T1000 (cell line): ENCODE measurements at regions not wholly inside any gene's neighbourhood (a gene's known extent, or its start where the extent isn't known, plus 50 kb on each side); places are given as distances from the start of the nearest gene placed in this dataset.
"Not testable (repeated sequence)": the region's sequence is repeated elsewhere in the genome, so short reads cannot be mapped to it uniquely, and the experiment has no call there.

ENCODE experiments used
- DNase-seq: peaks from one replicate; lab custom pipeline; 2025; ENCODE audit warnings: mixed read lengths; lab: John Stamatoyannopoulos, UW

DNA sequence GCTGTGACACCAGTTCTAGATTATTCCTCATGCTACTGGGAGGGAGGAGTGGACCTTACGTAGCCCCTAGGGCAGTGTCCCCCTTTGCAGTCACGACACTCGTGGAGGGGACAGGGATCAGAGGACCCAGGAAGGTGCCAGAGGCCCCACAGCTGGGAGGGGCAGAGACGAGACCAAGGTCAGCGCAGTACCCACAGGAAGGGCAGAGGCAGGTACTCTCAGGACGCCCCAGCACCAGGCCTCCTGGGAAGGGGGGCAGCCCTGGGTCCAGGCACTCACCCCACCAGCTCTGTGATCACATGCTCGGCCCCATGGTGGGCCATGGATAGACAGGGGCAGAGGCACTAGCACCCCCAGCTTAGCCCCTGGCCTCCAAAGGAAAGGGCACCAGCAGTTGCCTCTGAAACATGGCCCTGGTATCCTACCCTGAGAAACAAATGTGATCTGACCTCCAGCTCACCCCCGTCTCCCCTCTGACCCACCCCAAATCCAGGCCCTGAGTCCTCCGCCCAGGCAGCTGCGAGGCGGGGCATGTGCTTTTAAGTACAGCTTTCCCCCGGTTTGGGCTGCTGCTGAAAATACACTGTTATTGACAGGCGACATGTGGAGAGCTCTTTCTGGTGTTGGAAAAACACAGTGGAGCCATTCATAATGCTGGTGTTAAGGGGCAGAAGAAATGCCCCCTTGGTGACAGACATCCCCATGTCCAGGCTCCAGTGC is 361.9 kb downstream of the C16orf95 start:
- DNase-seq, result no peak

DNA sequence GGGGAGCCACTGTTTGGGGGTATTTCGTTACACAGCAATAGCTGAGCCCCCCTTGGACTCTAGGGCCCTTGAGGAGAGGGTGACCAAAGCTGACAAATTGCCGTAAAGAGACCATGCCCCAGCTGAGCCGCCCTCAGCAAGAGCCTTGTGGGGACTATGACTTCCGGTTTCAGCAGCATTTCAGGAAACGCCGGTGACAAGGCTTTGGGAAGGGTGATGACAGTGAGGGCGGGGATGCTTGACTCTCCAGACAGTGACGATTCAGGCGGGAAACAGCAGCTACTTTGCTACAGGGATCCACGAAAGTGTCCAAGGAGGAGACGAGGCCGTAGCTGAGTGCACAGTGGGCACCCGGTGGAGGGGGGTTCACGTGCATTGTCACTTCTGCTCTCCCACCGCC is 360.8 kb downstream of the C16orf95 start:
- no peak for DNase-seq

DNA sequence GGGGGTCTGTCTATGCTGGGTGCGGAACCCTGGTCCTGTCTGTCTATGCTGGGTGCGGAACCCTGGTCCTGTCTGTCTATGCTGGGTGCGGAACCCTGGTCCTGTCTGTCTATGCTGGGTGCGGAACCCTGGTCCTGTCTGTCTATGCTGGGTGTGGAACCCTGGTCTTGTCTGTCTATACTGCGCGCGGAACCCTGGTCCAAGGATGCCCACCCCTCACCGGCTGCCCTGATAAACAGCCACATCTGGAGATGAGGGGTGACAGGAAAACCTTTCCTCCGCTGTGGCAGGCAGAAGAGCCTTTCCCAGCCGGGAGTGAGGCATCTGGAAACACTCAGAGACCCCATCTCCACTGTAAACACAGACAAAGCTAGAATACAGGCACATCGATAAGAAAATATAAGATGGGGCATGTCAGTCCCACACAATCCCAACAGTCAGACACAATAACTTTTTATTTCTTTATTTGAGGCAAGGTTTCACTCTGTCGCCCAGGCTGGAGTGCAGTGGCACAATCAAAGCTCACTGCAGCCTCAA is 359.5 kb downstream of the C16orf95 start:
- not testable (repeated sequence) for DNase-seq

DNA sequence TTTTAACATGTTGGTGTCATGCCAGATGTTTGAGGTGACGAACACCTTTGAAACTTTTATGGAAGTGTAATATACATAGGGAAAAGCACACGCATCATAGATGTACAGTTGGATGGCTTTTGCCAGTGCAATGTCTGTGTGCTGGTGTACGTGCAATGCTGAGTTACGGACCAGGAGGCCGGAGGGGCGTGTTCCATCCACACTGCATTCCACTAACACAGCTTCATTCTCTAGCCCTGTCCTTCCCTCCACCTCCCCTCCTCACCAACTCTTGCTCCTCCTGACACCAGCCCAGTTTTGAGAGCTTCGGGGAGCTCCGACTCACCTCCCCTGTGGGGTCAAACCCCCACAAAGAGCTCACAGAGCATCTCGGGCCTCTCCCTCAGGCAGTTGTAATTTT is 358.8 kb downstream of the C16orf95 start:
- DNase-seq, result no peak

DNA sequence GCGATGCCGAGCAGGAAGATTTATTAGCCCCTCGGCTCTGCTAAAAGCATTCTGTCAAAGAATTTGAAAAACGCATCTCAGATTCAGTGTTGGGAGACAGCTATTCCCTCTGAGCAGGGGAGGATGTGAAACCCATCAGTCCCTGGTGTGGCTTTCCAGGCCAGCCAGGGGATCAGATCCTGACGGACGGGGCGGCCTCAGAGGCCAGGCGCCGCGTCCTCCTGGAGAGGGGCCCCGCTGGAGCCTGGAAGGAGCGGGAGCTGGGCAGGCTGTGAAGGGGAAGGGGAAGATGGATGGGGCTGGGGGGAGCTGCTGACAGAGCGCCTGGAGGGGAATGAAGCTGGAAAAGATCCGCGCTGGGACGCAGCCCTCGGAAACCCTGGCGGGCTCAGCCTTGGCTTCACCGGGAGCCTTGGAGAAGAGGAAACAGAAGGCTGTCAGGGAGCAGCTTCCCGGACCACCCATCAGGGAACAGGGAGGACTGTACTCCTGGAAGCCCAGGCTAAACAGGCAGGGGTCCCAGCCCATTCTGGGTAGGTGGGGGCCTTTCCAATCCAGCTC is 358.0 kb downstream of the C16orf95 start:
- DNase-seq, result no peak

DNA sequence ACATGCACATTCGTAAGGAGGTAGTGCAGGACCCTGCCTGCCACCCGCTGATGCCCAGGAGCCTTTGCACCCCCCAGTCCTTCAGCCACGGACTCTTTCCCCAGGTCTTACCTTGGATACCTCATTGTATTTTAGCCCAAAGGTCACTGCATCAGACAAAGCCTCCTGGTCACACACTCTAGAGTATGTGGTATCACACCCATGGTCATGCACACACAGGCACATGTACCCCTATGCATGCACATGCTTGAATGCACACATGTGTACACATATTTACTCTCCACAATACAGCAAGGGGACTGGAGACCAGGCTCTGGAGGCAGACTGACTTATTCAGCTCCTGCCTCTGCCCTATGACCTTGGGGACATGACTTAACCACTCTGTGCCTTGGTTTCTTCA is 357.5 kb downstream of the C16orf95 start:
- no peak for DNase-seq

DNA sequence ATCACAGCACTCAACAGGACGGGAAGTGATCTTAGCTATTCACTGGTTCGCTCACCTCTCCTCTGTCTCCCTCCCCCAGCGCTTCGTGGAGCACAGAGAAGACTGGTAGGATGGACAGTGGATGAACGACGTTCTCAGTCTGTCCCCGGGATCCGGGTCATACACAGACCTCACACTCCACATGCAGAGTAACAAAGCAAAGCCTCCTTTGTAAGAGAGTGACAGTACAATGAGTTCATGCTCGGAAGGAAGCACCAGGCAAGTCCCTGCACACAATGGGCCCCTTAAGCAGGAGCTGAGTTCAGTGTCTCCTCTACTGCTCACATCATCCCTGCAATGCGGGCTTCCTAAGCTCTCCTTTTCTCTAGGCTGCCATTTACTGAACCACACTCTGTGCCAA is 356.9 kb downstream of the C16orf95 start:
- no peak for DNase-seq

DNA sequence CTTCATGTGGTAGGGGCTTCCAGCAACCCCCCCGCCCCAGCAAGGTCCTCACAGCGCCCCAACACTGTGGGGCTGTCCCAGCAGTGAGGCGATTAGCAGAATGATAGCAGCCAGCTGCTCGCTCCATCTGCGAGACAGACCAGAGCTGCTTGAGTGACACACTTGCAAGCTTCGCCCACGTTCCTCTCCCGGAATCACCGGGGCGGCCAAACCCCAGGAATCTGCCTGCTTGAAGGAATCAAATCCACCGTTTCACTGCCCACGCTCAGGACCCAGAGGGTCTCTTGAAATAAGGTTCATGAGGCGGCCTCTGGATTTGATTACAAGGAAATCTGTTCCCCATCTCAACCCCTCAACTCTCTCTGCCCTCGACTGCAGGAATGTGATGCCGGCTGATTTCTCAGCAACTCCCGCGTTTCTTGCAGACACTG is 356.0 kb downstream of the C16orf95 start:
- no peak for DNase-seq

DNA sequence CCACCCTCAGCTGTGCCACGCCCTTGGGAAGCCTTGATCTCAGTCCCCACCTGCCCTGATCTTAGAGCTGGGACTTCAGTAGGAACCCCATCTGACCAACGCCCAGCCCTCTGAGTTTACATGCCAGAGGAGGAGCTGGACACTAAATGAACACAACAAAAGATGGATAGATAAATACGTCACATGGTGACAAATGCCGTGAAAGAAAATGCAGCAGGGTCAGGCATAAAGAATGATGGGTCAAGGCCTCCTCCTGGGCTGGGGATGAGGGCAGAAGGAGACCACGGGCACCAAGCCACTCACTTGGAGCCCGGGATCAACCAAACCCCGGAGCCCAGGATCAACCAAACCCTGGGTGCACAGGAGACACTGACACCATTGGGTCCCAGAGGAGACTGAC is 354.9 kb downstream of the C16orf95 start:
- no peak for DNase-seq

DNA sequence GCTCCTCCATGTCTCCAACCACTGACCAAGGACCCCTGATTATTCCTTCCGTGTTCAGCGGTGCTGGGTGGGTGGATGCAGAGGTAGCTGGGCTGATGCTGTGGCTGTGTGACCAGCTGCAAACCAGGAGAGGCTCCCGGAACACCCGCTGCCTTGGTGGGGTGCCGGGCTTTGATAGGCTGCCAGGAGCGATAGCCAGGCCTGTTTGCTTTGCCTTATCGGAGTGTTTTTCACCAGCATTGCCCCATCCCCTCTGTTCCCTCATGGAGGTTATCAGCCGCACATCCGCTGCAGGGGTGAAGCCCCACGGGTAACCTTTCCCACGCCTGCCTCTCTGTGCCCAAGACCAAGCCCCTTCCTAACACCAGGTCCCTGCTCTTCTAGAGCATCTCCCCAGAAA is 354.3 kb downstream of the C16orf95 start:
- no peak for DNase-seq

DNA sequence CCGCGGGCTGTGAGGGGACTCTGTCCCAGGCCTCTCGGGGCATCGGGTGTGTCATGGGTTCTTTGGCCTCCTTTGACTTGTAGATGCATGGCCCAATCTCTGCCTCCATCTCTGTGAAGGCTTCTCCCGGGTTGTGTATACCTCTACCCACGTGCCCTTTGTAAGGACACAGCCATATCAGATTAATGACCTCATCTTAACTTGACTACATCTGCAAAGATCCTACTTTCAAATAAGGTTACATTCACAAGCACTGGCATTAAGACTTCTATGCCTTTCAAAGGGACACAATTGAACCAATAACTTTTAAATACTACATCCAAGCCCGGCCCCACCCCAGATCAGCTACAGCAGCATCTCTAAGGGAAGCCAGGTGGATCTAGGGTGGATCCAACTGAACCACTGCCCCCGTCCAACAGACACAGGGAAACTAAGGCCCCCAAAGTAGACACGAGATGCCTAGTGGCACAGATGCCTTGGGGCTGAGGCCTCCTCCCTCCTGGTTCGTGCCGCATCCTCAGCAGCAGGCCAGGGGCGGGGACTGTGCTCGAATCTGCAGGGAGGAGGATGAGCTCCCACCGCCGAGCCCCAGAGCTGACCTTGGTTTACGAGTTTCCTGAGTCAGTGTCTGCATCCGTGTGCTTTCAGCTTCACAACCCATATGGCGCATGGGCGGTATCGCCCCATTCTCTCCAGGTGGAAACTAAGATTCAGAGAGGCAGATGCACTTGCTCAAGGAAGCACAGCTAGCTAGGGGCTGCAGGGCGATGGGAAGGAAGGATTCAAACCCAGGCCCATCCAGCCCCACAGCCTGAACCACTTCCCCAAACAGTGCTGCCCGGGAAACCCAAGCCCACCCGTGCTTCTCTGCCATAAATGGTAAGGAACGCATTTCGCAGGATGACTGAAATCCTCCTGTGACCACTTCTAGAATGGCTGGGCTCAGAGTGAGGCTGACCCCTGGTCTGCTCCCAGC is 353.3 kb downstream of the C16orf95 start:
- DNase-seq, result no peak

DNA sequence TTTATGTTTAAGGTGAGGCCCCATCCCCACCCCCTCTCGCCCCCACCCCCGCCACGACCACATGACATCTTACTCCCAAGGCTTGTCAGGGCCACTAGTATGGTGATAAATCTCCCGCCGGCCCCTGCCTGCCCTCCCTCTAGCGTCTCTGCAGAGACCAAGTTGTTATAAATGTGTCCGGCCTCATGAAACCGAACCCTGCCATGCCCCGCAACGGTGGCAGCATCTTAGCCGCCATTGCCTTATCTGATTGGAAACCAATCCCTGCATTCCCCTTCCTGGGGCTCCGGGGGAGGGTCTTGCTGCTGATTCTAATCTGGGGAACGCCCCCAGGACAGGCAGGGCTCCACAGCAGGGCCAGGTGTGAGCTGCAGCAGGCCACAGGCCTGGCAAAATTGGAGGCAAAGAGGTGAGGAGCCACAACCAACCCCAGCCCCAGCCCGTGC is 352.4 kb downstream of the C16orf95 start:
- DNase-seq, result no peak

DNA sequence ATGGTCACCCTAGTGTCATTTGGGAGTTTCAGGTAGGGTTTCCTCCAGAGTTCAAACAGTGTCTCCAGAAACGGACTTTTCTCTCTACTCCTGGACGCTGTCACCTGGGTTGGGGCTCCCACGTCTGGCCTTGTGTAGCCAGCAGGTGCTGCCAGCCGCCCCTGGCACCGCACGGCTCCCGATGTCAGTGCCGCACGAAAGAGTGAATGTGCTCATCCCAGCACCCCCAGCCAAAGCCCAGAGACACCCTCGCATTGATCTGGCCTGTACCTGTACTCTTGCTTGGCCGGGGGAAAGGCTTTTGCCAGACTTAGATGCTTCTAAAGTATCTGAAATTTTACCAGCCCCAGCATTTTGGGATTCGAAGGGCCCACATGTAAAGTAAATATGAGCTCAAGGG is 351.9 kb downstream of the C16orf95 start:
- no peak for DNase-seq

DNA sequence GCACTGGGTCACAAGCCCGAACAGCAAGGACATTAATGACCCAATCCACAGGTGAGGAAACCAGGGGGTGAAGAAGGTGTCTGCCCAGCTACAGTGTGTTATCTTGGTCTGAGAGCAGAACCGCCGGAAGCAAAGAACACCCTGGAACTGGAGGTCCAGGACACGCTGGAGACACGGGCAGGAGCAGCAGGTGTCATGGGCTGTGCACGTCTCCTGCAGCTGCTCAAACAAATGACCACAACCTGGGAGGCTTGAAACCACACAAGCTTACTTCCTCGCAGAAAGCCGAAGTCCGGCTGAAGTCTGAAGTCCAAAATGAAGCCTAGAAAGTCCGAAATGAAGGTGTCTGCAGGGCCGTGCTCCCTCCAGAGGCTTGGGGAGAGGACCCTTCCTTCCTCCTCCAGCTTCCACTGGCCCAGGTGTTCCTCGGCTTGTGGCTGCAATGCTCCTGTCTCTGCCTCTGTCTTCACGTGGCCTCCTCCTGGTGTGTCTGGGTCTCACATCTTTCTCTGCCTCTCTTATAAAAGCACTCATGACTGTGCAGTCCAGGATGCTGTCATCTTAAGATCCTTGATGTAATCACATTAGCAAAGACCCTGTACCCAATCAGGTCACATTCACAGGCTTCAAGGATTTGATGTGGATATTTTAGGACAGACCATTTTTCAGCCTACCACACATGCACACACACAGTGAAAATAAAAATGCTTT is 351.2 kb downstream of the C16orf95 start:
- DNase-seq, result no peak

DNA sequence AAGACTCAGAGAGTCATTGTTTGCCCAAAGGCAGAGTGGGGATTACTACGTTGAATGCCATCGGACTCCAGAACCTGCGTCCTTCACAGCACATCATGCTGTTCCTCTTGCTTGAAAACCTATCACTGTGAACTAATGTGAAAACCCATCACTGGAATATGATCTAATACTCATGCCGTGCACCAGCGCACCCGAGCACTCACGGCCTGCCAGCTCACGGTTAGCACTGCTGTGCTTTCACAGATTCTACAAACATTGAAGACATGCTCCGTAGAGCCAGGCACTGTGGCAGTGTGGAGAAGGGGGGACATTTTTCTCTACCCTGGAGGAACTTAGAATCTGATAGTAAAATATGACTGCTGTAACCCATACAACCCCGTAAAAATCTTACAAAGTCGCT is 350.4 kb downstream of the C16orf95 start:
- DNase-seq, result no peak

DNA sequence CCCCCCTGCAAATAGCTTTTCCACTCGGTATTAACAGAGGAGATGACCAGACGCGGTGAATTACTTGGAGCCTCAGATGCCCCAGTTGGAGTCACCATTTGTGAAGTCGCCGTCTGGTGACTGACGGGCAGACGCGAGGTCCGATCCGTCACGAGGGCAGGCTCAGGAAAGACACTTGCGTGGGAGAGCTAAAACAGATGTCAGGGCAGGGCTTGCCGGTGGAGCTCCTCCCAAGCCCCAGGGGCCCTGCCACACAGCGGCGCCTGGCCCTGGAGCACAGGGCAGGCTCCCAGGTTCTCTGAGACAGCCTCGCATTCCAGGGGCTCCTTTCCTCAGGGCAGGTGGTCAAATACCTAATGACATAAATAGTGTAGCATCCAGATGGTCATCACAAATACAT is 348.3 kb downstream of the C16orf95 start:
- DNase-seq, result no peak

DNA sequence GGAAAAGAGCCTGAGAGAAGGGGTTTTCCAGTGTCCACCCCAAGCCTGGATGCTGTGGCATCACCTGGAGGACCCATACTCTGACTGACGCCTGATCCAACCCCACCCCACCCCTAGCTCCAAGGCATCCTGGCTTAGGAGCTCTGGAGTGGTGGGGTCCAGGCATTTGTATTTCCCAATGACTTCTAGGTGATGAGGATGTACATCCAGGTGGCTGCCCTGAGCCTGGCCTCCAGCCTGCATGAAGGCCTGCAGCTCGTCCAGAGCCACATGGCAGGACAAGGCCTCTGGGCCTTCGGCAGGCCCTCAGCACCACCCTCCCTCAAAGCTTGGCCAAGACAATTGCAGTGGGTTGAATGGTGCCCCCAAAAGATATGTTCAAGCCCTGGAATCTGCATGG is 347.5 kb downstream of the C16orf95 start:
- DNase-seq, result no peak

DNA sequence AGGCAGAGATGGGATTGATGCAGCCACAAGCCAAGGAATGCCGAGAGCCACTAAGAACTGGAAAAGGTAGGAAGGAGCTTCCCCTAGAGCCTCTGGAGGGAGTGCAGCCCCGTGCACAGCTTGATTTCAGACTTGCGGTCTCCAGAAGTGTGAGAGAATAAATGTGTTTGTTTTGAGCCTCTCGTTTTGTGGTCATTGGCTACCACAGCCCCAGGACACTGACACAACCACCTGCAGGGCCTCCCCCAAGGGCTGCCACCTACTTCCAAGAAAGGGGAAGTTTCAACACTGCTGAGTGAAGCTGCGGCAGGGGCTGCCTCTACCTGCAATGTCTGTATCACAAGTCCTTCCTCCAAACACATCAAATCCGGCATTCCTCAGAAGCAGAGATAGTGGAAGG is 346.9 kb downstream of the C16orf95 start:
- DNase-seq, result no peak

DNA sequence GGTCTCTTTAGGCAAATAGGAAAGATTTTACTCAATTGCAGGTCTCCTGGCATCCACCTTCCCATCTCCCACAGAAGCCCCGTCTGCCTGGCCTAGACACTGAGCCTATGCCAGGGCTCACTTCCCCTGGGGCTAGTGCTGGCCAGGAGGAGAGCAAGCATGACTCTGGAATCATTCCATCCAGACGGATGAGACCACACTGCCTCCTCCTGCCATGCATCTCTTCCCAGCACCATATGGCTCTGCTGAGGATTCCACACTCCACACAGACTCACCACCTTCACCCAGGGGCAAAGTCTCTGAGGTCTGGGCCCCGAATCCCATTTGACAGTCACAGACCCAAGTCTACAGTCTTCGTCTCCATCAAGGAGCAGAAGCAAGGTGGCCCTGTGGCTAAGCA is 346.5 kb downstream of the C16orf95 start:
- no peak for DNase-seq

DNA sequence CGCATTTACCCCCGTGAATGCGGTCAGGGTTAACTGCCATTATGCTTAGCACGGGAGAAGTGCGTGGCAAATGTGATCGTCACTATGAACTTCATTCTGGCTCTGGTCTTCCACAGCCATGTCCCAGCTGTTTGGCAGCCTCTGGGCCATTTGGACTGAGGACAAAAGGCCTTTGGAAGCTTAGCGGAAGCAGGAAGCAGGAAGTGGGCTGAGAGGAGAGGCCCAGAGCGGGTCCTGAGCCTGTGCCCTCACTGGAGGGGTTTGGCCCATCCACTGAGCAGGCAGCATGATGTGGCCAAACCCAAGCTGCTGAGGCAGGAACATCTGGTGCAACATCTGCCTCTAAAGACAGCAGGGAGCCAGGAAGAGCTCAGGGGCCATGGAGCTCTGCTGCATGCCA is 345.9 kb downstream of the C16orf95 start:
- DNase-seq, result no peak

DNA sequence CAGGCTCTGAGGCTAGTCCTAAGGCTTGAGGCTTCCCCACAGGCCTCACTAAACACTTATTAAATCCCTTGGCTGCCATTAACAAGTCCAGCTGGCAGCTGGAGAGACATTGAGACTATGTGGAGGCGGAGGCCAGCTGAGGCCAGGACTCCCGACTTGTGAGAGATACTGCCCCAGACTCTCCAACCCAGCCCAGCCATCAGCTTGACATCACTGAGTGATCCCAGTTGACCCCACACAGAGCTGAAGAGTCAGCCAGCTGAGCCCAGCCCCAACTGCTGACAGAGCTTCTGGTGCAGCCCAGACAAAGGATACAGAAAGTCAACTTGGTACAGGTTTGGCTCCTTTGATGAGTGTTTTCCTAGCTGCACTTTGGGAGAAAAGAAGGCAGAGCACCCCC is 343.1 kb downstream of the C16orf95 start:
- no peak for DNase-seq

DNA sequence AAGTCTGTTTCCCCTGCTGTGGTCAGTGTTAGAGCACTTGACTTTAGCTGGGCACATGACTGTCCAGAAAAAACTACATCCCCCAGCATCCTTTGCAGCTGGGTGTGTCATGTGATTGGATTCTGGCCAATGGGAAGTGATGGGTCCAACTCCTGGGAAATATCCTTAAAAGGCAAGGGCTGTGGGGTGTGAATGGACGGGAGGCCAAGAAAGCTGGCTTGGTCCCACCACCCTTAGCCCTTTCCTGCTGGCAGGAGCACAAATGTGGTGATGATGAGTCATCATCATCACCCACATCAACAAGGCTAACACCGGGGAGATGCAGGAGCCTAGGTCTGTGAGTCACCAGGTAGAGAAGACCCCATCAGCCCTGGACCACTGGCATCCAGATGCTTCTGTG is 341.7 kb downstream of the C16orf95 start:
- DNase-seq, result peak; percentile 24
